Activated T-helper 2 cell treated with anti-CD3 and anti-CD28 coated beads, Interferon-gamma antibody, Interleukin-2, Interleukin-4, amounts not matched to agents 10 μg/mL and 5 μg/mL and 100 μg/mL, durations not matched to agents 14 hours and 24 hours and 36 hours (primary cell): ENCODE measurements at regions not wholly inside any gene's neighbourhood (a gene's known extent, or its start where the extent isn't known, plus 50 kb on each side); places are given as distances from the start of the nearest gene placed in this dataset.
"Not testable (repeated sequence)": the region's sequence is repeated elsewhere in the genome, so short reads cannot be mapped to it uniquely, and the experiment has no call there.

ENCODE experiments used
- DNase-seq: peaks from one replicate; pipeline ENCODE4 v3.0.0; 2021; ENCODE audit warnings: low spot score
- H3K27ac Mint-ChIP-seq: one replicate; pipeline ENCODE4 v1.8.0; 2021; ENCODE audit warnings: mixed read lengths
- H3K27me3 Mint-ChIP-seq: one replicate; pipeline ENCODE4 v1.8.0; 2021; ENCODE audit warnings: low read depth, mixed read lengths
- H3K36me3 Mint-ChIP-seq: one replicate; pipeline ENCODE4 v1.8.0; 2021; ENCODE audit warnings: low read depth, mixed read lengths
- H3K4me1 Mint-ChIP-seq: one replicate; pipeline ENCODE4 v1.8.0; 2021; ENCODE audit warnings: low read depth, mixed read lengths
- H3K4me3 Mint-ChIP-seq: one replicate; pipeline ENCODE4 v1.8.0; 2021; ENCODE audit warnings: low read depth, mild to moderate bottlenecking, moderate library complexity, mixed read lengths
- H3K9me3 Mint-ChIP-seq: one replicate; pipeline ENCODE4 v1.8.0; 2021; ENCODE audit warnings: mixed read lengths
- intact Hi-C: fragments of 100-400 bp; cut with micrococcal nuclease; formaldehyde crosslinking; loops from one replicate; pipeline ENCODE4 v1.15.1; 2023

DNA sequence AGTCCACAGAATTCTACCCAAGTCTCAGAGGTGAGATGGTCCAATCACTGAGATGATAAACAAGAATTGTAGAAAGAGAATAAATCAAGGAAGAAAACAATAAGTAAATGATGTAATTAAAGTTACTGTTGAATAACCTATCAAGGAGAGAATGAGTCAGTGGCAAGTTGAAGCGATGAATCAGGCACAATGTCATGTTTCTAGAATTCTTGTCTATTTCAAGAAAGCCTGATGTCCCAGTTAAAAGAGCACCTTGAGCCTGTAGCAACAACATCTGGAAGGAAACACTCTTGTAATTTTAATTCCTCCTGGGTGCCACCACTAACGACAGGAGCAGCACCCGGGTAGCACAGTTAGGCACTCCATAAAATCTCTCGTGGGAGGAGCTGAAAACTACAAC lies 67.9 kb upstream of the SLC35C1 start:
- H3K27me3 Mint-ChIP-seq, result no peaks in the 10 kb centered on the region
- no peak overlapping the region for H3K4me3 Mint-ChIP-seq
- no peak for DNase-seq
- intact Hi-C loops, result no loop called here
- H3K36me3 Mint-ChIP-seq, result no peaks in the 10 kb centered on the region
- H3K27ac Mint-ChIP-seq, result no peak overlapping the region
- H3K4me1 Mint-ChIP-seq, result no peaks in the 10 kb centered on the region
- peaks cover 7% of the 10 kb centered on the region for H3K9me3 Mint-ChIP-seq

DNA sequence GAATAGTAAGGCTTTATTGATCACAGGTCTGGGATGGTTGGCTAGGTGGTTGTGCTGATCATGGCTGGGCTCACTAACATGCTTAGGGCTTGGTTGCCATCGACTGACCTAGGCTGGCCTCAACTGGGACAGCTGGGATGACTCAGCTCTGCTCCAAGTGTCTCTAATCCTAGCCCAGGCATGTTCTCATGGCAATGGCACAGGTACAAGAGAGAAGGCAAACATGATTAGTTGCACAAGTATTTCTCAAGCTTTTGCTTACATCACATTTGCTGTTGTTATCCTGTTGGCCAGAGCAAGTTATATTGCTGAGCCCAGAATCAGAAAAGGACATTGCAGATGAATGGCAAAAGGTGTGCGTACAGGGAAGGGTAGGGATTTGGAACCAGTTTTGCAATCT lies 68.5 kb upstream of the SLC35C1 start:
- no peak overlapping the region for H3K27ac Mint-ChIP-seq
- H3K27me3 Mint-ChIP-seq, result no peaks in the 10 kb centered on the region
- DNase-seq, result no peak
- H3K4me3 Mint-ChIP-seq, result no peak overlapping the region
- intact Hi-C loops, result no loop called here
- no peaks in the 10 kb centered on the region for H3K36me3 Mint-ChIP-seq
- H3K4me1 Mint-ChIP-seq, result no peaks in the 10 kb centered on the region
- peaks cover 7% of the 10 kb centered on the region for H3K9me3 Mint-ChIP-seq

- no peaks in the 10 kb centered on the region for H3K36me3 Mint-ChIP-seq
- no peak overlapping the region for H3K27ac Mint-ChIP-seq
- H3K9me3 Mint-ChIP-seq, result peaks cover 7% of the 10 kb centered on the region
- H3K4me3 Mint-ChIP-seq, result no peak overlapping the region
- H3K4me1 Mint-ChIP-seq, result no peaks in the 10 kb centered on the region
- peaks cover 2% of the 10 kb centered on the region for H3K27me3 Mint-ChIP-seq
- no peak for DNase-seq
- intact Hi-C loops, result no loop called here
Measured at GRCh38 chr11:45733176-45733575, 67.8 kb upstream of the CHST1 start.

DNA sequence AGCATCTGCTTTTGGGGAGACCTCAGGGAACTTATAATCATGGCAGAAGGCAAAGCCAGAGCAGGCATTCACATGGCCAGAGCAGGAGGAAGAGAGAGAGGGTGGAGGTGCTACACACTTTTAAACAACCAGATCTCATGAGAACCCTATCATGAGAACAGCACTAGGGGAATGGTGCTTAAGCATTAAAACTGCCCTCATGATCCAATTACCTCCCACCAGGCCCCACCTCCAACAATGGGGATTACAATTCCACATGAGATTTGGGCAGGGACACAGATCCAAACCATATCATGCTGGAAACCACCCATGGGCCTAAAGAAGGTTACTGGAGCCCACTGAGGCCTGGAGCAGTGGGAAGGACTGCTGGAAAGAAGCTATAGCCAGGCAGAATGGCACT lies 66.9 kb upstream of the CHST1 start:
- Mint-ChIP-seq H3K27me3 (peaks cover 2% of the 10 kb centered on the region), H3K27ac (no peak overlapping the region), H3K4me3 (no peak overlapping the region), H3K9me3 (peaks cover 7% of the 10 kb centered on the region), H3K4me1 (no peaks in the 10 kb centered on the region), H3K36me3 (no peaks in the 10 kb centered on the region)
- intact Hi-C loops, result no loop called here
- DNase-seq, result no peak

- H3K27ac Mint-ChIP-seq, H3K27me3 Mint-ChIP-seq, DNase-seq, H3K4me3 Mint-ChIP-seq, H3K9me3 Mint-ChIP-seq, H3K4me1 Mint-ChIP-seq, H3K36me3 Mint-ChIP-seq, intact Hi-C loops: not testable (repeated sequence)
Measured at GRCh38 chr11:45731171-45731570, 65.7 kb upstream of the CHST1 start.

- no peak for DNase-seq
- peaks cover 2% of the 10 kb centered on the region for H3K27me3 Mint-ChIP-seq
- no peak overlapping the region for H3K27ac Mint-ChIP-seq
- H3K36me3 Mint-ChIP-seq, result no peaks in the 10 kb centered on the region
- H3K4me1 Mint-ChIP-seq, result peaks cover 2% of the 10 kb centered on the region
- H3K4me3 Mint-ChIP-seq, result no peak overlapping the region
- intact Hi-C loops, result no loop called here
- H3K9me3 Mint-ChIP-seq, result no peaks in the 10 kb centered on the region
Measured at GRCh38 chr11:45730014-45730413, 64.6 kb upstream of the CHST1 start.

DNA sequence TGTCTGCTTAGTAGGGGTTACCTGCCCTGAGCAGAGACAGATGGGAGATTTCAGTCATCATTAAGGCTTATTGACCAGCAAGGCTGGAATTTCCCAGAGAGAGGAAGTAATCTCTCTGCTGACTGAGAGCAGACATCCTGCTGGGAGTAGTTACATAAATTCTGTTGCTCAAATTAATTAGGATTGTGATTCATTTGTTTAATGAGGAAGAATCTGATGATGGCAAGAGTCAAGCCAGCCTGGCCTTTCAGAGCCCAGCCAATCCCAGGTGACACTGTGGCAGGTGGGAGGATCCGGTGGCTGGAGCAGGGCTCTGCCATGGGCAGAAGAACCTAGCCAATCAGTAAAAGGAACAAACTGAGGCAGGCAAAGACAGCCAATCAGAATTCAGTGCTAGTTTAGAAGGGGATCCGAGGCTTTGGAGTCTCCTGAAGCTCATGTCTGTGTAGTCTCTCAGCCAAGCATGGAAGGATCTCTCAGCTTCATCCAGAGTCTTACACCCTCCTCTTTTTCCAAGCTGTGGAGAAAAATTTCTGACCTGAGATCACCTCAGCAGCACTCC lies 61.2 kb upstream of the CHST1 start:
- Mint-ChIP-seq H3K4me3 (no peak overlapping the region), H3K9me3 (no peaks in the 10 kb centered on the region), H3K4me1 (peaks cover 2% of the 10 kb centered on the region), H3K27ac (no peak overlapping the region), H3K27me3 (peaks cover 2% of the 10 kb centered on the region), H3K36me3 (no peaks in the 10 kb centered on the region)
- intact Hi-C loops, result no loop called here
- DNase-seq, result no peak

GRCh38 chr11:45725776-45726492 lies 60.5 kb upstream of the CHST1 start:
- H3K27ac Mint-ChIP-seq, result peak overlapping the region; percentile 33
- intact Hi-C loops, result no loop called here

GRCh38 chr11:45725121-45725520 lies 59.7 kb upstream of the CHST1 start:
- no peak for DNase-seq
- Mint-ChIP-seq H3K9me3 (no peaks in the 10 kb centered on the region), H3K4me1 (peaks cover 2% of the 10 kb centered on the region), H3K27ac (no peak overlapping the region), H3K27me3 (peaks cover 2% of the 10 kb centered on the region), H3K36me3 (no peaks in the 10 kb centered on the region), H3K4me3 (no peak overlapping the region)
- intact Hi-C loops, result no loop called here

More at GRCh38 chr11:45725776-45726492, 60.5 kb upstream of the CHST1 start:
- no peaks in the 10 kb centered on the region for H3K9me3 Mint-ChIP-seq
- H3K4me1 Mint-ChIP-seq, result peaks cover 2% of the 10 kb centered on the region
- DNase-seq, result no peak
- no peaks in the 10 kb centered on the region for H3K36me3 Mint-ChIP-seq
- peaks cover 2% of the 10 kb centered on the region for H3K27me3 Mint-ChIP-seq
- H3K4me3 Mint-ChIP-seq, result no peak overlapping the region

DNA sequence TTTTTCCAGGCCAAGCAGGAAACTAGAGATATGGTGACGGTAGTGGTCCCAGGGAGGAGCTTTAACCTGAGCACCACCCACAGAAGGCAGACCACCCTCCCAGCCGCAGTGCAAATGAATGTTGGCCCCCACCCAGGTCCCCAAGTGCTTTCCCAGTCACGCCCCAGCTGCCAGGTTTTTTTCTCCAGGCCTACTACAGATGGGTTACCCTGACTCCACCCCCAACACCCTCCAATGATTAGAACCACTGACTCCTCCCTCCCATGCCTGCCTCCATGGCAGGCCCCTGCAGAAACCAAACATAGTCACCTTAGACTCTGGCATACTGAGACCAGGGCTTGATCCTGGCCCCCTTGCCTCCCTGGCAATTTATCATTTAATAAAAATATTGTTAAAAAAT lies 58.7 kb upstream of the CHST1 start:
- peaks cover 2% of the 10 kb centered on the region for H3K4me1 Mint-ChIP-seq
- peaks cover 2% of the 10 kb centered on the region for H3K27me3 Mint-ChIP-seq

GRCh38 chr11:45723397-45723796 lies 58.0 kb upstream of the CHST1 start:
- Mint-ChIP-seq H3K9me3 (no peaks in the 10 kb centered on the region), H3K4me1 (peaks cover 2% of the 10 kb centered on the region), H3K36me3 (no peaks in the 10 kb centered on the region), H3K4me3 (no peak overlapping the region), H3K27me3 (peaks cover 1% of the 10 kb centered on the region), H3K27ac (no peak overlapping the region)
- no peak for DNase-seq
- intact Hi-C loops, result no loop called here

More for the DNA sequence above, 58.7 kb upstream of the CHST1 start:
- Mint-ChIP-seq H3K9me3 (no peaks in the 10 kb centered on the region), H3K4me3 (no peak overlapping the region), H3K27ac (no peak overlapping the region), H3K36me3 (no peaks in the 10 kb centered on the region)
- intact Hi-C loops, result no loop called here
- no peak for DNase-seq

- intact Hi-C loops, result no loop called here
- DNase-seq, result no peak
- Mint-ChIP-seq H3K9me3 (no peaks in the 10 kb centered on the region), H3K4me1 (peaks cover 2% of the 10 kb centered on the region), H3K27me3 (no peaks in the 10 kb centered on the region), H3K4me3 (no peak overlapping the region), H3K27ac (no peak overlapping the region), H3K36me3 (no peaks in the 10 kb centered on the region)
Measured at GRCh38 chr11:45722144-45722543, 56.7 kb upstream of the CHST1 start.

DNA sequence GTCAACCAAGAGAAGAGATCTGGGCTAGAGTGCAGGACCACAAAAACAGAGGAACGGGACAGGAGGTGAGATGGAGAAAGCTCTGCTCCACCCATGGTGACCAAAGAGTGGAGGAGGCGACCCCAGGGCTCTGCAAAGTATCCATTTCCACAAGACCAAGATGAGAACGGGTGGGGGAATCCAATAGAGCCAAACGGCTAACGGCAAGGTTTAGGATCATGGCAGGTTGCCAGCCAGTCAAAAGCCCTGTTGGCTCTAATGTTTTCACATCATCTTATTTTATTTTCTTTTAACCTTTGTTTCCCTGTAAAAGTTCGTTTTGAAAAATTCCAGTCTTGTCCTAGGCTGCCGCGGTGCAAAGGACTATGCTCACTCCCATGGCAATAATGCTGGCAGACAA lies 52.1 kb upstream of the CHST1 start:
- Mint-ChIP-seq H3K36me3 (no peaks in the 10 kb centered on the region), H3K27me3 (peaks cover 9% of the 10 kb centered on the region), H3K4me3 (no peak overlapping the region), H3K4me1 (no peaks in the 10 kb centered on the region), H3K27ac (no peak overlapping the region), H3K9me3 (no peaks in the 10 kb centered on the region)
- intact Hi-C loops, result no loop called here
- DNase-seq, result no peak
